ENCODE measurements at regions not wholly inside any gene's neighbourhood (a gene's known extent, or its start where the extent isn't known, plus 50 kb on each side); places are given as distances from the start of the nearest gene placed in this dataset.

- DNase-seq = no peak
Measured at GRCh38 chr10:57785546-57785945, 482.1 kb downstream of the IPMK start.

- DNase-seq = no peak
Measured at GRCh38 chr10:57785068-57785467, 482.6 kb downstream of the IPMK start.

GRCh38 chr10:57776688-57777432, 490.8 kb downstream of the IPMK start:
- DNase-seq = no peak

- no peak for DNase-seq
Measured at GRCh38 chr10:57775250-57775649, 492.4 kb downstream of the IPMK start.

GRCh38 chr10:57769298-57769697, 498.4 kb downstream of the IPMK start:
- no peak for DNase-seq

GRCh38 chr10:57759777-57760176, 507.9 kb downstream of the IPMK start:
- no peak for DNase-seq

- no peak for DNase-seq
Measured at GRCh38 chr10:57754803-57755202, 512.9 kb downstream of the IPMK start.

- no peak for DNase-seq
Measured at GRCh38 chr10:57743711-57744110, 524.0 kb downstream of the IPMK start.

GRCh38 chr10:57741751-57742150, 525.9 kb downstream of the IPMK start:
- DNase-seq = no peak

GRCh38 chr10:57723305-57723704, 544.4 kb downstream of the IPMK start:
- DNase-seq = no peak

- no peak for DNase-seq
Measured at GRCh38 chr10:57716884-57717283, 550.8 kb downstream of the IPMK start.

- no peak for DNase-seq
Measured at GRCh38 chr10:57715233-57715632, 552.5 kb downstream of the IPMK start.

- DNase-seq = no peak
Measured at GRCh38 chr10:57707300-57707658, 560.4 kb downstream of the IPMK start.

- DNase-seq = no peak
Measured at GRCh38 chr10:57706576-57707299, 561.0 kb downstream of the IPMK start.

GRCh38 chr10:57706016-57706415, 561.7 kb downstream of the IPMK start:
- DNase-seq = no peak

- DNase-seq = no peak
Measured at GRCh38 chr10:57699944-57700343, 567.8 kb downstream of the IPMK start.

GRCh38 chr10:57696641-57697040, 571.1 kb downstream of the IPMK start:
- no peak for DNase-seq

GRCh38 chr10:57694956-57695608, 572.6 kb downstream of the IPMK start:
- no peak for DNase-seq

GRCh38 chr10:57692255-57692980, 575.3 kb downstream of the IPMK start:
- no peak for DNase-seq

- no peak for DNase-seq
Measured at GRCh38 chr10:57689596-57690297, 577.9 kb downstream of the IPMK start.

- no peak for DNase-seq
Measured at GRCh38 chr10:57679916-57680315, 587.8 kb downstream of the IPMK start.

GRCh38 chr10:57675125-57675524, 592.6 kb downstream of the IPMK start:
- no peak for DNase-seq
